HG02885 (cell line): ENCODE measurements at regions not wholly inside any gene's neighbourhood (a gene's known extent, or its start where the extent isn't known, plus 50 kb on each side); places are given as distances from the start of the nearest gene placed in this dataset.
A peak's percentile ranks its signal among the peaks of the same experiment; 100 is the strongest.

Experiments used
- ATAC-seq: cut with Tn5 transposase; IDR thresholded peaks from one replicate; pipeline ENCODE4 v1.9.1; 2021; ENCODE audit warnings: mild to moderate bottlenecking; ENCODE audit not compliant: unreplicated experiment, poor library complexity

DNA sequence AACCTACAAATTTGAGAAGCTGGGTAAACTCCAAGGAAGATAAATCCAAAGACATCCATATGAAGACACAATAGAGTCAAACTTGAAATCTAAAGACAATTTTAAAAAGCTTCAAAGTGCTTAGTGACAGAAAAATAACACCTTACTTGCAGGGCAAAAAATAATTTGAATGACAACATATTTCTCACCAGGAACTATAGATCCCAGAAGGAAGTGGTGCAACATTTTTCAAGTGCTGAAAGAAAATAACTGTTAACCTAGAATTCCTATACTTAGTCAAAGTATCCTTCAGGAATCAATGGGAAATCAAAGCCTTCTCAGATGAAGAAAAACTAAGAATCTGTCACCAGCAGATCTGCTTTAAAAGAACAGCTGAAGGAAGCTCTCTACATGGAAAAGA, 184.4 kb downstream of the HLX start:
- ATAC-seq, result no peak

DNA sequence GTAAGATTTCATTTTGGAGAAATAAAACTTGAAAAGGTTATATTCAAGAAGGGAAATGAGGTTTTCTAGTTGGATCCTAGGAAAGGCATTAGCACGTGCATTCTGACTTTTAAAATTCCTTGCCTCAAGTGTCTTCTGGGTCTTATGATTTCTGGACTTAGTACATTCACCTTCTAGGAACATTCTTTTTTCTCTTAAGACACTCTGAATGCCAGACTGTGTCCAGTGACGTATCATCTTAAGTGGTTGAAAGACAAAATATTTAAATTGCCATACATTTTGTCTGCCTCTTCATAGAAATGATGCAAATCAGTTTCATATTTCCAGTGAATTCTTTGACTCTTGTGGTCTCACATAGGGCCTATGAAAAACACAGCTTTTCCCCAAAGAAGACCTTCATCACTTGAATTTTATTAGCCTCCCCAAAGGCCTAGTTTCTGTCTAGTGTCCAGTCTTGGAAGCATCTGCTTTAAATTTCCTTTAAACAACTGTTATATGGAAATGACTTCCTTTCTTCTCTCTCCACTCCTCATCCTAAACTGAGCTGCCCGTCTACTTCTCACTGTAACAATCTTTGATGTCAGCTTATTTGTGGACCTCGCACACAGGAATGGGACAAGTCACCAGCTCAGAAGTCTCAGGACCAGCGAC, 187.2 kb downstream of the HLX start:
- ATAC-seq, result no peak

DNA sequence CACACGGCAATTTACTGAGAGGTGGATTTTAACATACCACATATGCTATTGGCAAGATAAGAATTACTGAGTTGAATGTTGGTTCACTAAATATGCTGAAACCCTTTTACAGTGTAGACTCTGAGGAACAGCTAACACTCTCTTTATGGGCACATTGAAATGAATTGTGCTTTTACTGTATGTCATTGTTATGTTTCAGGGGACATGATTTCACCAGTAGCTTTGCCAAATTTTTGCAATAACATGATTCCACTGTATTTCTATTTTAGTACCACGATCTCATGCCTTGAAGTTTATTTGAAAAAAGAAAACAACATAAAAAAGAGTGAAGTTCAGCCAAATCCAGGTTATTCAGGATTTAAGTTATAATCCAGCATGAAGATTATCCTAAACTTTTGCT, 188.5 kb downstream of the HLX start:
- no peak for ATAC-seq

DNA sequence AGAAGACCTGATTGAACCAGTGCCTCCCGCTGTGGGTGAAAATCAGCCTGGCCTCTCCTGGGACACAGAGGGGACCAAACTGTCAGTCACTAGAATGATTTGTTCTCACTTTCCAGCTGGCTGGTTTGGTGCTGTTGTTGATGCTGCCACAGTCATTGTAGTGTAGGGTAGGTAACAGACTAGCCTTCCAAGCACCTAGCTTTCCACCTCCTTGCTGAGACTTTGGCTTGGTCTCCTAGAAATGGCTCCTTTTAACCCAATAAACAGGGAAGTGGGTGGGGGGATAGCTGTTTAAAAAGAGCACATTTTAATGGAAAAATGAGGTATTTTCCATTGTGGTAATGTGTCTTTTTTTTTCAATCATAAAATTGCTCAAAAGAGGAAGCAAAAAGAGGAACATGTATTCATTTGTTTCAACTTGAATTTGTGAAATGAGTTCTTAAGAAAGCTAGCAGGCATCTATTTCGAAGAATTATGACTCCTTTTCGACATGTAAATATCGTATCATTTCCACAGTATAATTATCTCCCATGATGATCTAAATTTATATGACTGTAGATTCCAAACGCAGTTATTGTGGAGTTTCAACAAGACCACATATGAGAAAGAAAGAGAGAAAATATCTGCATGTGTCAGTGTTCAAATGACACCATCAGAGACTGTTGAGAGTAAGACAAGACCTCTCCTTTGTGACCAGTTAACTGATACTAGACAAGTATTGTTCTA, 190.1 kb downstream of the HLX start:
- peak; percentile 81 for ATAC-seq

DNA sequence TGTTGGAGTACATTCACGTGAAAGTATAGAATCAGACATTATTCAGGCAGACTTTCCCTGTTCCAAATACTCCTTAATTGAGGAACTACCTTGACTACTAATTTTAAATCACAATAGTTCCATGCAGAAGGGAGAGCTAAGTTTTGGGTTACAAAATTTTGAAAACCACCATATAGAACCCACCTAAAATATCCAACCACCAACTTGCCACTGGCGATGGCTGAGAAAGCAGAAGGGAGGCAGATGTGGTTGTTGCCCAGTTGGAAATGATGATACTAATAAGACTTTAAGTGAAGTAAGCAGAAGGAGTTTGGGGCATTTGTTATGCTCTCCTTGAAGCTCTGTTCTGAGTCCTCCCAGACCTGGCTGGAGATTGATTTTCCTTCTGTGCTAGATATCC, 190.7 kb downstream of the HLX start:
- no peak for ATAC-seq

DNA sequence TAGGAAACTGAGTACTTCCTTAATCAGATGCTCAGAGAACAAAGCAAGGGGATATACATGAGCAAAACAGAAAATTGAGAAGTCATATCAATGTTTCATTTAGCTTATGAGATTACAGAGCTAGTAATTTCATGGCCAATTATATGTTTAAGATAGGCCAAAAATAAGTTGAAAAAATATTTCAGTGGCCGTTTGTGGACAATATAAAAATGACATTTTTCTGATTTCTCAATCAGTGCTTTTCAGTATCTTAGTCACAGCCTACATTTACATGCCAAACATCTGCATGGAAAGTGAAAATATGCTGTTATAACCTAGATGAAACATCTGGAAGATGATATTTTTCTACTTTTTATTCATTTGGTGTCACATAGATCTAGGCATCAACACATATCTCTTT, 192.5 kb downstream of the HLX start:
- no peak for ATAC-seq

DNA sequence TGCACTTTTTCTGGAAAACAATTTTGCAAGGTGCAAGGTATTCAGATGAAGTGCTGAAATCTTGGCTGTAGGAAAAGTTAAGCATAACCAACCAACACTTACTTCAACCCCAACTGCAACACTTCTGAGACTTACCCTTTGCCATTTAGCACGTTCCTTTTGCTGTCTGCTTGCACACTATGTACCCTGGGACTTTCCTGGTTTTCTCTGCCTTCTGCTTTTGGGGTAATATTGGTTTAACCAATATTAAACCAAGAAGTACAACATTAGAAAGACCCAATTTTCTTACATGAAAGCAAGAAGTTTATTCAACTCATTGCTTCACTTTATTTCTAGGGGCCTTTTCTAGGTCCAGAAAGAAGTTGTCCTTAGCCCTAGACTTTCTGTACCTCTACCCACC, 193.0 kb downstream of the HLX start:
- ATAC-seq, result no peak

DNA sequence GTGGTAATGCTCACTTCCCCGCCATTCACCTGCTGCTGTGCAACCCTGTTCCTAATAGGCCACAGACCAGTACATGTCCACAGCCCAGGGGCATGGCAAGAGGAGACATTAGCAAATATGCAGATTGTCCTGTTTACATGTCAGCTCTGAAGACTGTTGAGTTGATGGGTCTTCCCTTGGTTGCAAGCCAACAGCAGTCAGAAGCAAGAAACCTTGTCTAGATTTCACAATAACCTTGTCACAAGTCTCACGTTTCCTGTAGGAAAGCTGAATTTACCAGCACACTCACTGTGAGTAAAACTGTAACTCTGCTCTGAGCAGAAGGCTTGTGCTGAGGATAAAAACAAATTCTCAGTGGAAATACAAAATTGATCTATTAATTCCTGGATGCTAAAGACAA, 195.1 kb downstream of the HLX start:
- no peak for ATAC-seq

DNA sequence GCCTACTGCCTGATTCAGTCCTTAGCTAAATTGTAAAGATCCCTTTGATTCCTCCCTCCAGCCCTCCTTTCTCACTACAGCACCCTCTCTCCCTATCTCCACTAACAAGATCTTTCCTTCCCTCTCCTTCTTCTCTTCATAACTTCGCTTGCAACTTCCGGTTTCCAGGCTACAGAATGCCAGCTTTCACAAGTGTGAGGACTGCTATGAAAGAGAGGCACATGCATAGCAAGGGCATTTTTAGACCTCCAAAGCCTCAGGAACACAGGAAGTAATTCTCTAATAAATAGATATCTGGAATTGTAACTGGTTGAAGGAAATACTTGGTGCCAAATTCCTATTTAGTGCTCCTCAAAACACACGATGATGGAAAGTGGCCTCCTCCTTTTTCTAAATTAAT, 196.7 kb downstream of the HLX start:
- no peak for ATAC-seq

DNA sequence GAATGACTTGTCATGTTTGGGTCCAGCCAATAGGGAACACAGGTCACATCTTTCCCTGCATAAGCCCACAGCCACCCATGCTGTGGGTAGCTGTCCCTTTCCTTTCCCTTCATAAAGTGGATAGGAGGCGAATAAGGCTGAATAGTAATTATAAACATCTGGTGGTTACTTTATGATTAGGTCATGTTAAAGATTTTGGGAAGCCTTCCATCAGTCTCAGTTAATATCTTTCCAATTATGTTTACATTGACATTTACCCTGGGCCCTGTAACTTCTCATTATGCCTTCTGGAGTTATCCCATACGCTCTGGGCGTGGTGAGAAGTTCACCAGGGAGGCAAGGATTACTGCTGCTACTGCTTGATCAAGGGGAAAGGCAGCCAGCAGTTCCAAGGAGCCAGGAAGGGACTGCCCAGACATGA, 197.2 kb downstream of the HLX start:
- no peak for ATAC-seq

DNA sequence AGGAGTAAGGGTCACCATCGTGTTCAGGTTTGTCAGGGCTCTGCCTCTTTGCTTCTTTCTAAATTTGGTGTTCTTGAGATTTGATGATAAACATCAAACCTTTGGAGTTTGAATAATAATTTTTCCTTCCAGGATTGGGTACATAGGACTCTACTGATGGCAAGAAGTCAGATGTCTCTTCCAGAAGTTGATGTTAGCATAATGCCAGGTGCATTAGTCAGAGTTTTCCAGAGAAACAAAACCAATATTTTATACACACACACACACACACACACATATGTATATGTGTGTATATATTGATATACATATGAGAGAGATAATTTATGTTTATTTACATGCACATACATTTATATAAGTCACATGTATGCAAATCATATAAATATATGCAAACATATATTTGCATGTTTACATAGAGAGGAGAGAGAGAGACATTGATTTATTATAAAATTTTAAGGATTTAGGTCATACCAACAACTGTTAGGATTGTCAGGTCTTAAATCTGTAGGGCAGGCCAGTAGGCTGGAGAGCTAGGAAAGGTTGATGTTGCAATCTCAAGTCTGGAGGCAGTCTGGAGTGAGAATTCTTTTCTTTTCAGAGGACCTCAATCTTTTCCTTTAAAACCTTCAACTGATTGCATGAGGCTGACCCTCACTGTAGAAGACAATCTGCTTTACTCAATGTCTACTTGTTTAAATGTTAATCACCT, 199.2 kb downstream of the HLX start:
- no peak for ATAC-seq

DNA sequence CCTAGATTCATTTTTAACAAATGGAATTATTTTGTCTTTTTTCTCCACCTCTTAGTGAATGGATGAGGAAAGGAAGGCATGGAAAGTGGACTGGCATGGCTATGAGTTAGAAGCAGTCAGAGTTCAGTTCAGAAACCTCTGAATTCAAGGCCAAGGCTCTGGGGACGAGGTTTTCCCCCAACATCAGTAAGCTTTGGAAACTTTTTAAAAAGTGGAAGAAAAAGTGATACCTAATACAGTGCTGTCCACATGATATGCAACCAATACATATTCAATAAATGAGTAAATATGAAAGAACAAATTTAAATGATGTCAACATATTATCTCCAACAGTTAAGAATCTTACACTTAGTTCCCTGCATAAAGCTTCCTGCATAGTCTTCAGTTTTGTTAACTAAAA, 204.7 kb downstream of the HLX start:
- no peak for ATAC-seq

DNA sequence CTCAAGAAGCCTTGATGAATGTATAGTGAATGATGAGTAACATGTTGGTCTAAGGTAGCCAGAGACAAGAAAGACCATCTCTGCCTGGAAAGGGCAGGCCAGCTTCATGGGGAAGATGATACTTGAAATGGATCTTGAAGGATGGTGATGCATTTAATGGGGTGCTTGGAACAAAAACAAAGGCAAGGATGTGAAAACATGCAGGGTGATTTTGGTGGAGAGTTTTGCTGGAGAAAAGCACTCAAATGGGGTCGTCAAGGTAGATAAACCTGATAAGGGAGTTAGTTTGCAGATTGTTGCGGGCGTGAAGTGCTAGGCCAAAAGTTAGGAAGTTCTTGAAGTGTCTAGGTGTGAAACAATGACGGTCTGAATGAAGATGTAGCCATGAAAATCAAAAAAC, 205.4 kb downstream of the HLX start:
- no peak for ATAC-seq

DNA sequence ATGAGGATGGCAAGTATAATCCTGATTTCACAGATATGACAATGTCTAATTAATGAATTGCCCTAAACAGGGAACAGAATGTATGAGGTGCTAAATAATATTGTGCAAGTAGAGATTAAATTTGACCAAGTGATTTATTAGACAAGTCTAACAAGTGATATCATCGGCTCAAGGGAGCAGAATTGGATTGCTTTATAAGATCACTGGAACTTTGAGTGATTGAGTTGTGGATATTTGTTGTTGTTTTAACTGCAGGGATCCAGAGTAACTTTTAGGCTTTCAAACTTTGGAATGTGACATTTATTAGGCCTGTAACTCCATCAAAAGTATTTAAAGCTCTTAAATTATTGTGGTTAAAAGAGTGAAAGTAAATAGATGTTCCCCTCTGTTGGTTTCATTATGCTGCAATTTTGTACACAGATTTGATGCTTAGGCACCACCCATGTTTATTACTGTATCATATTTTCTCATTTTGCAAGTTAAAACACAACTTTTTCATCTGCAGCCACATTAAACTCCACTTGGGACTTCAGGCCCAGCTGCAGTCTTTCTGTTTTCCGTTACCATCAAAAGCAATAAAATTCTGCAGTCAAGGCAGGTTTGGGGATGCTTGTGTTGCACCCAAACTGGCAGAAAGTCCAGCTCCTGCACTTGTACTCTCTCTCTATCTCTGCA, 206.6 kb downstream of the HLX start:
- no peak for ATAC-seq

DNA sequence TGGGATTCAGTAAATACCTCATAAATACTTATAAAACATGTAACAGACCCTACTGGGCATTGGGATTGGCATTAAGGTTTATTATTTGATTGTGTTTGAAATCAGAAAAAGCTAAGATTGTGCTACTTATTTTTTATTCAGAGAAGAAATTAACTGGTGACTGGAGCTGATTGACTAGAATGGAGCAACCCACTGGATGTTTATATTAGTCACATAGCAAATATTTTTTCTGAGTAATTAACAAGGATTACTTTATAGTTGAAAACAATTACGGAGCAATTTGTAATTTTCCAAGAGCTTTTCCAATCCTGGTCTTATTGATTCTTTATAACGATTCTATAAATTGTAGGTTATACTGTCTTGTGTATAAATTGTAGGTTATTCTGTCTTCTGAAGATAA, 208.7 kb downstream of the HLX start:
- no peak for ATAC-seq

DNA sequence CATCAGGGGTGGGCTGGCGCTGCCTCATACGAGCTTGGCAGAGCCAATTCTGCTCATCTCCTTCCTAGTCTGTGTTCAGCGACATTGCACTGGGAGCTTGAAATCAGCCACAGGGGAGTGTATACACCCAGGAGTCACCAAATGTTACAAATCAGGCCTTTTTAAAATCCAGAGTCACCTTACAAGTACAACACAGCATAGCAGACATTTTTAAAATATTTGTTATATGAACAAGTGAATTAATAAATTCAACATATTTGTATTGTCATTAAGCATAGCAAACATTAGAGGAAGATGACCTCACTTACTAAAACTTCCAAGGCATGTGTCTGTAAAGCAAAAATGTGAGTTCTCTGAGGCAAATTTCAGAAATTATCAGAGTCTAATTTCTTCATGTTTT, 210.0 kb downstream of the HLX start:
- ATAC-seq, result no peak

DNA sequence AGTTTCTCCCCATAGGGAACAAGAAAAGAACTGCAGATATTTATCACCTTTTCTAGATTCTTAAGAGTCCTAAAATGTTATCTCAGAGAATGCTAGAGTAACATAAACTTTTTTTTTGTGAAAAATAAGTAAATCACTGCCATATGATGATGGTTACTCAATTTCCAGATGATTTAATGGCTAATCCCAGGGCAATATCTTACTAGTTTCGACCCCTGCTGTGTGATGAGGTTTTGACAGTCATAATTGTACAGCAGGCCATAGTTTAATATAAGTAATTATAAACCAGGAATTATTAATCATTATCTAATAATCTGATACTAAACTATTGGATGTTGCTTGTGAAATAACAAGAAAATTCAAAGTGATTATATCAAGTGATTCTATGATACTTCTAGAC, 210.6 kb downstream of the HLX start:
- ATAC-seq, result no peak

DNA sequence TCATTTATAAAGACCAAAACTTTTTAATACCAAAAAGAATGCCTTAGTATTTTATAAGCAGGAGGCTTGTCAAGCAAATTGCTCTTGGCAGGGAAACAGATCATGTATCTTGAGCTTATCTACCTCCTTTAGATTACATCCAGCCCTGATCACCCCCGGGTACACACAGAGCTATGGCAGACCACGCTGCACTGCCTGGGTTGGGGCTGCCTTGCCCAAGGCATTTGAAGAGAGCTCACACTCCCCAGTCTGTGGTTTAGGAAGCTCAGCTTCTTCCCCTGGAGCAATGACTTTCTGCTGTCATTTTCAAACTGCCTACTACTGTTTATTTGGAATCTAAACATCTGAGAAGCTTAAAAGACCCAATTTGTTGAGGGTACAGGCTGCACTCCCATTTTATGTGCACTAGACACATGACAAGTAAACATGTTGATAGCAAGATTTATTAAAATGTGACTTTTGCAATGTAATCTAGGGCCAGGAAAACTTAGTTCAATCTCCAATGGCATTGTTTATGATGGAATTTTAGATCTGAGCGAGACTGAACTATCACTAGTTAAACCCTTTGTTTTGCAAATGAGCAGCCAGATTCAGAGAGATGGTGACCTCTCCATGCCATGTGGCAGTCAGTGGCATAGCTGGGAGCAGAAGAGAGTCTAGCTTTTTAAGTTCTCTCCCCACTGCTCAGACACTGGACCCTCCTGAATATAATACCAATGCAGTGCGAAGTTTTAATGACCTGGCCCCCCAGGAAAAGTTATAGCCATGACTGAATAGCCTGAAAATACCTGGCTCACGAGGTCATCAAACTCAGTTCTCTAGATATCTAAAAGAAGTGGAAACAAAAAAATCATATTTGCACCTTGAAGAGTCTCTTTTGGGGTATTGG, 214.9 kb downstream of the HLX start:
- no peak for ATAC-seq

DNA sequence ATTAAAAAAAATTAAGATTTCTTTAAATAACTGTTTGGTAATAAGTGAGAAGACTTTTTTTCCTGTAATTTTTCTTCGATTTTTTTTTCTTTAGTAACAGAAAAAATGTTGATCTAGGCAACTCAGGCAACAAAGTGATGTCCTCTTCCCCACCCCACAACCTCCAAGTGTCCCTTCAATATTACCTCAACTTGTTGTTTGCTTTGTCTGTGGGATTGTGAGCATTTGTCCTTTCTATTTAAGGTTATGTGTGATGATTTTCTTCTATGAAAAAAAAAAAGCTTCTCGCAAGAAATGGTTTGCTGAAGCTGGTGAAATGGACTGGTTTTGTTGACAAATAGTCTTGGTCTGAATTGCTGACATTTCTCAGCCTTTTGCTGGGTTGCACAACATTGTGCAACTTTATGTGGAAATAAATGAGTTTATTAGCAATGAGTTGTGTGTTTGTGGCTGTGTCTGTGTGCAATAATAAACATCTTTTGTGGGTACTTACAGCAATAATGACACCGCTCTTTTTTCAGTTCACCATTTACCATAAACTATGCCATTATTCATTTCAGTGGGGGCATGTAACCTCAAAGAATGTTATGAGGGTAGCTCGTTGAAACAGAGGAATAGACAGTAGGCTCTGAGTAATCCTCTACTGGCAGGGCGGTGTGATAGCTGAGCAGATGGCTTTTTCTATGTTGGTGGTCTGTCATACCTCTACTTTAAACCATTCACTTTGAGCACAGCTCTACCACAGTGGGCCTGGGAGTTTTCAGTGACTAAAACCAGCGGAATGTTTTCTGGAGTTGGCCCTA, 218.4 kb downstream of the HLX start:
- no peak for ATAC-seq
